ENCODE measurements at regions not wholly inside any gene's neighbourhood (a gene's known extent, or its start where the extent isn't known, plus 50 kb on each side); places are given as distances from the start of the nearest gene placed in this dataset.

- H3K9me1 ChIP-seq (ENCODE audit: control insufficient read depth, insufficient read depth, low read length), result no peaks in the 10 kb centered on the region
- H4K20me1 ChIP-seq (replicated peaks; ENCODE audit: control insufficient read depth, insufficient read depth, low read length), result no peaks in the 10 kb centered on the region; the same call in 1 of the 2 replicates
- ATAC-seq, result no peak
- TF ChIP-seq SNAPC5 (CRISPR knock-in tag; IDR thresholded peaks at IDR 0.05), result no peak
- TF ChIP-seq PRMT5 (CRISPR knock-in tag; IDR thresholded peaks at IDR 0.05), result no peak
- 2% methylated on average over 3 of the region's 3 CpGs for WGBS (ENCODE audit: insufficient coverage, low coverage, missing lambda C conversion rate)
- no peak overlapping the region for H3K4me2 ChIP-seq (ENCODE audit: insufficient read depth, low read length)
- no peaks in the 10 kb centered on the region for H3K79me2 ChIP-seq (ENCODE audit: control insufficient read depth, insufficient read depth, low read length)
- peaks cover 41 to 48% of the 10 kb centered on the region in 2 experiments for H3K27me3 ChIP-seq (ENCODE audit: control insufficient read depth in 2 of 2, insufficient read depth in 2 of 2, low read length in 2 of 2)
- ChIA-PET POLR2A (interaction anchor here (1.3 to 1.9 kb wide), 2 partner anchors 8 to 11 kb away, joined by 3 to 5 read pairs; no protein-coding TSS in a partner anchor), CTCF (ENCODE audit: low intra/inter-chr PET ratio) (no interaction called here)
- intact Hi-C loops (cut with micrococcal nuclease) (no loop called here), in situ Hi-C loops (cut with MboI) (no loop called here)
- no peak for DNase-seq (ENCODE audit: extremely low read depth in 1 of 4, low spot score in 3 of 4)
- H3K4me3 ChIP-seq, result no peak overlapping the region
- H3K4me1 ChIP-seq (replicated peaks in 1 of 2; ENCODE audit: control insufficient read depth in 2 of 2, insufficient read depth in 2 of 2, low read length in 2 of 2), result no peaks in the 10 kb centered on the region
- BruUV-seq (replicated peaks), result no TSS peak
- H3K9ac ChIP-seq (ENCODE audit: insufficient read depth in 1 of 2, low read depth in 2 of 2, low read length in 2 of 2), result no peak overlapping the region
- no peak for FAIRE-seq
- H3K27ac ChIP-seq (ENCODE audit: extremely low read depth, low read depth, low read length), result no peak overlapping the region
- no peaks in the 10 kb centered on the region for H3K36me3 ChIP-seq (ENCODE audit: control insufficient read depth, insufficient read depth, low read length)
- no peak overlapping the region for H2AFZ ChIP-seq (ENCODE audit: low read depth, low read length)
- no peaks in the 10 kb centered on the region for H3K9me3 ChIP-seq (replicated peaks; ENCODE audit: control insufficient read depth, insufficient read depth, low read depth, low read length)
Observed at GRCh38 chr6:150735341-150735851, 130.1 kb upstream of the MTHFD1L start.

GRCh38 chr6:150738092-150738629 is 127.3 kb upstream of the MTHFD1L start:
- ATAC-seq (no peak), FAIRE-seq (no peak), DNase-seq (ENCODE audit: extremely low read depth in 1 of 4, low spot score in 3 of 4) (no peak)
- no TSS peak for BruUV-seq (replicated peaks)
- Histone ChIP-seq H3K4me3 (no peak overlapping the region), H3K9me3 (replicated peaks; ENCODE audit: control insufficient read depth, insufficient read depth, low read depth, low read length) (no peaks in the 10 kb centered on the region), H3K4me2 (ENCODE audit: insufficient read depth, low read length) (no peak overlapping the region), H3K36me3 (ENCODE audit: control insufficient read depth, insufficient read depth, low read length) (no peaks in the 10 kb centered on the region), H3K27me3 (ENCODE audit: control insufficient read depth in 2 of 2, insufficient read depth in 2 of 2, low read length in 2 of 2) (peaks cover 36 to 52% of the 10 kb centered on the region in 2 experiments), H3K9me1 (ENCODE audit: control insufficient read depth, insufficient read depth, low read length) (no peaks in the 10 kb centered on the region), H4K20me1 (replicated peaks; ENCODE audit: control insufficient read depth, insufficient read depth, low read length) (no peaks in the 10 kb centered on the region; the same call in 1 of the 2 replicates), H3K79me2 (ENCODE audit: control insufficient read depth, insufficient read depth, low read length) (no peaks in the 10 kb centered on the region), H2AFZ (ENCODE audit: low read depth, low read length) (no peak overlapping the region), H3K27ac (ENCODE audit: extremely low read depth, low read depth, low read length) (no peak overlapping the region), H3K9ac (ENCODE audit: insufficient read depth in 1 of 2, low read depth in 2 of 2, low read length in 2 of 2) (no peak overlapping the region), H3K4me1 (replicated peaks in 1 of 2; ENCODE audit: control insufficient read depth in 2 of 2, insufficient read depth in 2 of 2, low read length in 2 of 2) (no peaks in the 10 kb centered on the region)
- POLR2A ChIA-PET, result interaction anchor here (0.7 kb wide), 1 partner anchor 58 kb away, joined by 4 read pairs; no protein-coding TSS in a partner anchor
- TF ChIP-seq HBP1 (CRISPR knock-in tag; IDR thresholded peaks at IDR 0.05), result no peak
- no peak for TF ChIP-seq DDX20 (tag; IDR thresholded peaks at IDR 0.05; ENCODE audit: low read depth)
- no peak for TF ChIP-seq ZNF512 (tag; IDR thresholded peaks at IDR 0.05)
- in situ Hi-C loops (cut with MboI) (no loop called here), intact Hi-C loops (cut with micrococcal nuclease) (no loop called here)
- 1% methylated on average over 6 of the region's 6 CpGs for WGBS (ENCODE audit: insufficient coverage, low coverage, missing lambda C conversion rate)
- CTCF ChIA-PET (ENCODE audit: low intra/inter-chr PET ratio), result no interaction called here
